Rectal smooth muscle tissue (tissue), 1 donor: ENCODE measurements at regions not wholly inside any gene's neighbourhood (a gene's known extent, or its start where the extent isn't known, plus 50 kb on each side); places are given as distances from the start of the nearest gene placed in this dataset.

Source experiments
- H3K27ac ChIP-seq: one replicate; pipeline ENCODE4 v1.7.0; 2013; ENCODE audit warnings: low read depth, low read length, inconsistent platforms
- H3K27me3 ChIP-seq: one replicate; pipeline ENCODE4 v1.7.0; 2013; ENCODE audit warnings: low read length; ENCODE audit not compliant: control insufficient read depth, insufficient read depth
- H3K36me3 ChIP-seq: one replicate; pipeline ENCODE4 v1.7.0; 2013; ENCODE audit warnings: low read length; ENCODE audit not compliant: control insufficient read depth, insufficient read depth
- H3K4me1 ChIP-seq: one replicate; pipeline ENCODE4 v1.7.0; 2013; ENCODE audit warnings: low read length; ENCODE audit not compliant: control insufficient read depth, insufficient read depth
- H3K4me3 ChIP-seq: one replicate; pipeline ENCODE4 v1.7.0; 2013; ENCODE audit warnings: low read length
- H3K9ac ChIP-seq: one replicate; pipeline ENCODE4 v1.7.0; 2013; ENCODE audit warnings: low read length

DNA sequence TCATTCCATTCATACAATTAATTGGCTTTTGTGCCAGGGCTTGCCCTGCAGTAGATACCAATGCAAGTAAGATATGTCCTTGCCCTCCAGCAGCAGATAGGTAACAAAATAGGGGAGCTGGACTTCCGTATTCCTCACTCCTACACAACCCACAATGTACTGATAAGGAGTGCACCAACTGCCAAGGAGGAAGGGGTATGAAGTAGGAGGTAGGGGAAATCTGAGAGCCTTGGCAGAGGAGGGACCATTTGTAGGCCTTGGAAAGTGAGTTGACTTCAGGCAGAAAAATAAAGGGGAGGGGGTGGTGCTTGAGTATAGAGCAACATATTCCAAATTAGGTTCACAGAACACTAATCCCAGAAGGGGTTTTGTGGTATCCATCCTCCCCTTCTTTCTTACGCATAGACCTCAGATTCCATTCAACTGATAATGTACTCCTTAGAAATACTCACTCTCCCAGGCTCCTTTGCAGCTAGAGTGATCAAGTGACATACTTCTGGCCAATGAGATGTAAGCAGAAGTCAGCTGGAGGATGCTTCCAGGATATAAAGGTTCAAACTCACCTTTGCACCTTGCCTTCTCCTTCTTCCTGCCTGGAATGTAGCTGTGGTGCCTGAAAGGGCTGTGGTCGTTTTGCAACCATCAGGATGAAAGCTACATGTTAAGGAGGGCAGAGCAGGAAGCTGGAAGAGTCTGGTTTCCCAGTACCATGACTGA lies 127.1 kb upstream of the SMAD3 start:
- Histone ChIP-seq H3K4me1 (no peaks in the 10 kb centered on the region), H3K27me3 (no peaks in the 10 kb centered on the region), H3K9ac (no peak overlapping the region), H3K27ac (no peak overlapping the region), H3K4me3 (no peak overlapping the region), H3K36me3 (no peaks in the 10 kb centered on the region)

DNA sequence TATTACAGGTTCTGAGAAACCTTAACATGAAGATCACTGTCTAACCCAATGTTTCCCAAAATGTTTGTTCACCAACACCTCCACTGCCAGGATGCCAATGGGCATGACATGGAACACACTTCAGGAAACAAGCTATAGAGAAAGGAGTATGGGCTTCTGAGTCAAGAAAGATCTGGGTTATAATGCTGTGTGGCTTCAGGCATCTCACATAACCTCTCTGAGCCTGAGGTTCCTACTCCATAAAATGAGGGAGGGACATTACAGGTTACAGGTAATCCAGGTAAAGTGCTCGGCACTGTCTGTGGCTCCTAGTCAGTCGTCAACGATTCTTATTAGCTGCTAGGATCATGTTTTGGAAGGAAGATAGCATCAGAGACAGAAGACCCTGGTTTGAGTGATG lies 126.4 kb upstream of the SMAD3 start:
- no peak overlapping the region for H3K9ac ChIP-seq
- no peak overlapping the region for H3K4me3 ChIP-seq
- H3K27me3 ChIP-seq, result no peaks in the 10 kb centered on the region
- no peaks in the 10 kb centered on the region for H3K4me1 ChIP-seq
- H3K27ac ChIP-seq, result no peak overlapping the region
- no peaks in the 10 kb centered on the region for H3K36me3 ChIP-seq

DNA sequence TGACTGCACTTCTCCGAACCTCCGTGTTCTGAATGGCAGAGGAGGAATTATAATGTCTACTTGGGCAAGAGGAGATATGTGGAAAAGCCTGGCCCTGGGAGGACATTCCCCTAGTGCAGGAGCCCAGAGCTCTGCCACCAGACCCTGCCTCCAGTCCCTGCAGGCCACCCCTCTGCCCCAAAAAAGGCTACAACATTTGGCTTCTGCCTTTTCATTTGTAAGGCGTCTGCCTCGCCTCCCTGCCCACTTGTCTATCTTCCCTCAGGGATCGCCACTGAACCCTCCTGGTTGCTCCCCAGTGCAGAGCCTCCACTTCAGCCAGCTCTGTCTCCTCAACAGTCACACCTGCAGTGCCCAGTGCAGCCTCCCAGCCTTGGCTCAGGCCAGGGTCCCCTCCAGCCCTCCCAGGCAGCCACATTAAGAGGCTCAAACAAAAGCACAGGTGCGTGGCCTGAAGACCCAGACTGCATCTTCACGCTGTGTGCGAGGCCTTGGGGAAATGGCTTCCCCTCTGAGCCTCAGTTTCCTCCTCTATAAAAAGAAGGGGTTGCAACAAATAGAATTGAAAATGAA lies 125.9 kb upstream of the SMAD3 start:
- Histone ChIP-seq H3K27ac (no peak overlapping the region), H3K27me3 (no peaks in the 10 kb centered on the region), H3K4me1 (no peaks in the 10 kb centered on the region), H3K36me3 (no peaks in the 10 kb centered on the region), H3K9ac (no peak overlapping the region), H3K4me3 (no peak overlapping the region)

DNA sequence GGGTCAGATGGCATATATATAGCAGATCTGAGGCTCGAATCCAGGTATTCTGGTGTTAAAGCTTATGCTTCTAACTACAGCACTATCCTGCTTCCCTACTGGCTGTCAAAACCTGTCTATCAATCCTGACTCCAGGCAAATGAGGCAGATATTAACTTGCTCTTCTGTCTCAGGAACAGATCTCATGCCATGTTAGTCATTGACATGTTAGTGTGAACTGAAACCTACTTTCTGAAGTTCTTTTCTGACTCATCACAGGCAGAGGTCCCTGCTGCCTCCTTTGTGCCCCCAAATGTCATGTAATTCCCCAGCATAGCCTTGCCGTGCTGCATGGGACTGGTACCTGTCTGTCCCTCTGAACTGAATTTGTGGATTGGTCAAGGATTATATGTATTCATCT lies 125.0 kb upstream of the SMAD3 start:
- Histone ChIP-seq H3K9ac (no peak overlapping the region), H3K36me3 (no peaks in the 10 kb centered on the region), H3K27me3 (no peaks in the 10 kb centered on the region), H3K27ac (no peak overlapping the region), H3K4me1 (no peaks in the 10 kb centered on the region), H3K4me3 (no peak overlapping the region)

DNA sequence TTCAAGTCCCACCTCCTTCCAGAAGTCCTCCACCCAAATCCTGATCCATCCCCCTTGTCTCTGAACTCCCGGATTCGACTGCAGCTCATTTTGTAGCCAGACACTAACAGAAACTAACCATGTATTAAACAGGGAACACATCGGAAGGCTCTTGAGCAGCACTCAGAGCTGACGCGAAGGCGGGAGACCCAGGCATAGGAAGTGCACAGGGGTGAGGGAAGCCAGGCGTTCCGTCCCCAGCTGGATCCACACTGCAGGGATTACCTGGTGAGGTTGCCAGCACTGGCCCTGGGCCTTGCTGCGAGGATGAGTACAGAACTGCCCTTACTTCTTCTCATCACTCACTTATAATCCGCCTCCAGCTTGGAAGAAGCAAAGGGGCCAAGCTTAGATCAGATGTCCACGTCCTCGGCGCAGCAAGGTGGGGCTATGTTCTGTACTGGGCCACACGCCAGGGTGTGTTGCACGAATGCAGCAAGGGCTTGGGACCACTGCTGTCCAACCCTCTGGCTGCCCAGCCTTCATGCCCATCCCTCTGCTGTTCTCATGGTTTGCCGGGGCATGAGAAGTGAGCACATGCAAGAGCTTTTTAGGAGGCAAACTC lies 124.2 kb upstream of the SMAD3 start:
- Histone ChIP-seq H3K27ac (no peak overlapping the region), H3K9ac (no peak overlapping the region), H3K36me3 (no peaks in the 10 kb centered on the region), H3K4me3 (no peak overlapping the region), H3K27me3 (no peaks in the 10 kb centered on the region), H3K4me1 (no peaks in the 10 kb centered on the region)

DNA sequence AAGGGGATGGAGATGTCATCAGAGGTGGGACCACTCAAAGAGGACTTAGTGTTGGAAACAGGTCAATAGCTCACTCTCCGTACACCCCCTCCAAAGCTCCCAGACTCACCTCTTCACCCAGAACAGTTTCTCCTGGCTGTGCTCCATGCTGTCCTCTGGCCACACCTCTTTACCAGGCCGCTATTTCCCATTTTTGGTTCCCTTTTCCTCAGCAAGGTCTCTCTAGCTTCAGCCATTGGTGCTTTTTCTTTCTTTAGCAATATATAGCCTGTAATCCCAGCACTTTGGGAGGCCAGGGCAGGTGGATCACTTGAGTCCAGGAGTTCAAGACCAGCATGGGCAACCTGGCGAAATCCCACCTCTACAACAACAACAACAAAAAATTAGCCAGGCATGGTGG lies 123.6 kb upstream of the SMAD3 start:
- no peak overlapping the region for H3K4me3 ChIP-seq
- H3K9ac ChIP-seq, result no peak overlapping the region
- no peaks in the 10 kb centered on the region for H3K36me3 ChIP-seq
- no peak overlapping the region for H3K27ac ChIP-seq
- no peaks in the 10 kb centered on the region for H3K4me1 ChIP-seq
- H3K27me3 ChIP-seq, result no peaks in the 10 kb centered on the region

DNA sequence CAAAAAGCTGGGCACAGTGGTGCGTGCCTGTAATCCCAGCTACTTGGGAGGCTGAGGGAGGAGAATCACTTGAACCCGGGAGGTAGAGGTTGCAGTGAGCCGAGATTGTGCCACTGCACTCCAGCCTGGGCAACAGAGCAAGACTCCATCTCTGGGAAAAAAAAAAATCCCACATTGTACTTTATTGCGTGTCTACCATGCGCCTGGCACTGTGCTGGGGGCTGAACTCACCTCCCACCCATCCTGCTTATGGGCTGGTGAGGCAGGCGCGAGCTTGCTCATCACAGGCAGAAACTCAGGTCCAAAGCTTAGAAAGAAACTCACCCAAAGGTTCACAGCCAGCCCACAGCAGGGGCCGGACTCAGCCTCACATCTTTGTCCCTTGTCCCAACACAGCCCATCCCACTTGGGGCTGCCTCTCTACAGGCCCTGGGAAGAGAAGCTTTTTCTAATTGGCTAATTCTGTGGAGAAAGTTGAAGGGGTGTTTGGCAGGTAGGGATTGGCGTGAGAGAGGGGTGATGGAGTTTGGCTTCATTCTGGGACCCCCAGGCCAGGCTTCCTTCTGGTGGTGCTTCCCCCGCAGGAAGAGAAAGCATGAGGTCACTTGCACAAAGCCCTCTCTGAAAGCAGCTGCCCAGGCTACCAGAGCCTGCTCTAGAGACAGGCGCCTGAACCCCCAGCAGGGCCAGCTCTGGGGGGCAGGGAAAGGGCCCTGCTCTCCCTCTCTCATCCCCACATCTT lies 122.6 kb upstream of the SMAD3 start:
- H3K36me3 ChIP-seq, result no peaks in the 10 kb centered on the region
- no peak overlapping the region for H3K27ac ChIP-seq
- H3K27me3 ChIP-seq, result no peaks in the 10 kb centered on the region
- H3K4me1 ChIP-seq, result no peaks in the 10 kb centered on the region
- H3K9ac ChIP-seq, result no peak overlapping the region
- H3K4me3 ChIP-seq, result no peak overlapping the region

DNA sequence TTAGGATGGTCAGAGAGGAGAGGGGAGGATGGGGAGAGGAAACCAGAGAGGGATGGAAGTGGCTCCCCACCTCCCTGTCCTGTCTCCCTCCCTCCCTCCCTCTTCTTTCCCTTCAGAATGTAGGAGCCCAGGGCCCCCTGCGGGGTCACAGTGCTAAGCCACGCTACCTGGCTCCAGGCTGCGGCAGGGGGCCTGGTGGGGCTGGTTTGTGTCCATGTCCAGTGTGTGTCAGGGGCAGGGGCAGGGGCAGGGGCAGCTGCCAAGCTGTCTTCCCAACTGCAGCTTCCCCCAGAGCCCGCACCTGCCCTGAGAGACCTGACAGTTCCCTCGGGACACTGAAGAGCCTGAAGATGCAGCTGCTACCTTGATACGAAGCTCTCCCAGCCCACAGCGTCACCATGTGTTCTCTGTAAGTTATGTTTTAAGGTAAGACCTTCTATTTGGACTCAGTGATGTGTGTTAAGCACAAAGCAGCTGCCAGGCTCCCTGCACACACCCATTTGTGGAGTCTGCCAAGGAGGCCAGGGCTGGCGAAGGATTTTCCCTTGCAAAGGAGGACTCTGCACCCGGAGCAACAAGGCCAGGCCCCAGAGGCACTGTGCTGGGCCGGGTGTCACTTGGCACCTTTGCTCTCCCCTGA lies 121.8 kb upstream of the SMAD3 start:
- Histone ChIP-seq H3K9ac (no peak overlapping the region), H3K27me3 (no peaks in the 10 kb centered on the region), H3K27ac (no peak overlapping the region), H3K4me1 (no peaks in the 10 kb centered on the region), H3K36me3 (no peaks in the 10 kb centered on the region), H3K4me3 (no peak overlapping the region)

DNA sequence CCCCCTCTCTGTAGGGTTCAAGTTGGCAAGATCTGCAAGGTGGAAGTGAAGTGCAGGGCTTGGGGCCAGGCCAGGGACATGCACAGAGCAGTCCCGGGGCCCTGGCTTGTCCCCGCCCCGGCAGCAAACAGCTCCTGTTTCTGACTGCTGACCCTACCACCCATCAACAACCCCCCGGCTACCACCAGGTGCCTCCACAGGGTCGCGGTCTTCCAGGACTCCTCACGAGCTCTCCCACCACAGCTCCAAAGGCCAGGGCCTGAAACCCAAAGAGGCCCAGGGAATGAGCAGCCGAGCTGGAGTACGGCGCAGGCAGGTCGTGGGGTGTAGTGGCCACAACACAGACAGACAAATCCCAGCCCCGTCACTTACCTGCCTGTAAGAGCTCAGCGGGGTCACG lies 121.3 kb upstream of the SMAD3 start:
- H3K27me3 ChIP-seq, result no peaks in the 10 kb centered on the region
- H3K36me3 ChIP-seq, result no peaks in the 10 kb centered on the region
- no peak overlapping the region for H3K27ac ChIP-seq
- no peak overlapping the region for H3K9ac ChIP-seq
- no peak overlapping the region for H3K4me3 ChIP-seq
- no peaks in the 10 kb centered on the region for H3K4me1 ChIP-seq

DNA sequence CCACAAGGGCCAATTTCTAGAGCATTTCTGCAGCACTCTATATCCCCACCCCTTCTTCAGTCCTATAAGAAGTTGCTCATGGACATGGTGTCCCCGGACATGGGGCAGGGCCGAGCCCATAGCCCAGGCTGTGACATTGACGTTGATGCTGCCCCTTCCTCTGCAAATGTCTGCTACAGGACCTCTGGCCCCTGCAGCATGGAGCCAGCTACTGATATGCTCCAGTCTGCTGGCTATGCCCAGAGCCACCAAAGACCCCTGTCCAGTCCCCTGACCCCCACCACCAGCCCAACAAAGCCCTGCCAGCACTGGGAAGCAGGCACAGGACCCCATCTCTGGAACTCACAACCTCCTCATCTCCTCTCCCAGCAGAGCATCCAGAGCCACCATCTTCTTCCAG lies 120.1 kb upstream of the SMAD3 start:
- Histone ChIP-seq H3K4me3 (no peak overlapping the region), H3K9ac (no peak overlapping the region), H3K4me1 (no peaks in the 10 kb centered on the region), H3K27me3 (no peaks in the 10 kb centered on the region), H3K36me3 (no peaks in the 10 kb centered on the region), H3K27ac (no peak overlapping the region)

DNA sequence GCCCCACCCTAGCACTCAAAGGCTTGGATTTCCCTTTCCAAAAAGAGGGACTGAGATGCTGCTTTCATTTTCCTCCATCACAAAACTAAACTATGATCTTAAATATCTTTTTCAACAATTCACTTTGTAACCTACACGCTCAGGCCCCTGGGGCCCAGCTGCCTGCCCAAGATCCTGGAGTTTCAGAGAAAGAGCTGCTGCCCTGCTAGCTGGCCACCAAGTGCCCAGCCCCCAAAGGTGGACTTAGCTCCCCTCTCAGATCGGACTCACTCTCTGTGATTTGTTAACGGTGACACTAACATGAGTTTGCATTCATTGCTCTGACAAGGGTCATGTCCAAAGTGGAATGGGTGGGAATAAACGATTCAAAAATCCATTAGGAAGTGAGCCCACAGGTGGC lies 119.6 kb upstream of the SMAD3 start:
- H3K4me1 ChIP-seq, result no peaks in the 10 kb centered on the region
- H3K27me3 ChIP-seq, result no peaks in the 10 kb centered on the region
- no peak overlapping the region for H3K27ac ChIP-seq
- no peak overlapping the region for H3K9ac ChIP-seq
- no peaks in the 10 kb centered on the region for H3K36me3 ChIP-seq
- H3K4me3 ChIP-seq, result no peak overlapping the region

DNA sequence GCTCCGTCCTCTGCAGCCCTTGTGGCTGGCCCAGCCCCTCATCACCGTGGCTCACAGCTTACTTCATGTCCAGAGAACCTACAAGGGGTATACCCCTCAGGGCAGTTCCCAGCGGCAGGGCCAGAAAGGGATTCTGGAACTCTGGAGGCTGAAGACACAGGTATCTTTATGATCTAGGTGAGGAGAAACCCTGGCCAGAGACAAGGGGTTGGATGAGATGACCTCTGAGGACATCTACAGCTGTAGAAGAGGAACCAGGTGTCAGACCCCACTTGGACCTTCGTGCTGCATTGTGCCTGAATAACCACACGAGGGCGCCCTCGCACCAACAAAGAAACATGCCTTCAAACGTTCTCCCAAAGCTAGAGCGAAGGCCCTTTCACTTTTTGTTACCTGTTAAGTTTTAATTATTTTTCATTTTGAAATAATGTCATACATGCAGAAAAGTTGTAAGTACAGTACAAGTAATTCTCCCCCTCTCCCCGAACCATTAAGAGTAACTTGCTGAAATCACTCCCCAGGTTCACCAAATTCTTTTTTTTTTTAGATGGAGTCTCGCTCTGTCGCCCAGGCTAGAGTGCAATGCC lies 118.7 kb upstream of the SMAD3 start:
- Histone ChIP-seq H3K9ac (no peak overlapping the region), H3K4me3 (no peak overlapping the region), H3K4me1 (no peaks in the 10 kb centered on the region), H3K36me3 (no peaks in the 10 kb centered on the region), H3K27ac (no peak overlapping the region), H3K27me3 (no peaks in the 10 kb centered on the region)
